H1 (cell line): ENCODE measurements at regions not wholly inside any gene's neighbourhood (a gene's known extent, or its start where the extent isn't known, plus 50 kb on each side); places are given as distances from the start of the nearest gene placed in this dataset.
"Not testable (repeated sequence)": the region's sequence is repeated elsewhere in the genome, so short reads cannot be mapped to it uniquely, and the experiment has no call there.

Experiments used
- CTCF ChIA-PET: fragments of 300-600 bp; sonication (Branson Sonifier 250); formaldehyde crosslinking; loops from one replicate; lab custom pipeline; 2021; ENCODE audit not compliant: partially characterized antibody; lab: Charles Lee
- POLR2A ChIA-PET: fragments of 300-600 bp; sonication (Branson Sonifier 250); formaldehyde crosslinking; loops from one replicate; lab custom pipeline; 2021; ENCODE audit warnings: inconsistent platforms; ENCODE audit not compliant: partially characterized antibody; lab: Charles Lee
- DNase-seq, 2 experiments: peaks; one replicate each; pipeline versions ENCODE4 v3.0.0 to v3.0.0-alpha.2; 2010 to 2022; ENCODE audit warnings: low spot score in 2 of 2, low read depth in 1 of 2, mixed read lengths in 1 of 2
- FAIRE-seq: peaks from 2 replicates; lab custom pipeline; 2011; peaks lifted over from hg19 to GRCh38; lab: Jason Lieb, UNC
- H2AFZ ChIP-seq: 2 replicates; pipeline ENCODE4 v1.8.1; 2012; ENCODE audit warnings: low read length, inconsistent platforms
- H2AK5ac ChIP-seq: 2 replicates; pipeline ENCODE4 v1.6.1; 2013; ENCODE audit warnings: low read depth, low read length
- H2BK120ac ChIP-seq: replicated peaks from 2 replicates; pipeline ENCODE3; 2013; ENCODE audit warnings: low read depth, low read length, inconsistent platforms
- H2BK12ac ChIP-seq: 2 replicates; pipeline ENCODE4 v1.6.1; 2013; ENCODE audit warnings: low read depth, low read length
- H2BK15ac ChIP-seq: 2 replicates; pipeline ENCODE4 v1.6.1; 2013; ENCODE audit warnings: low read length
- H2BK20ac ChIP-seq: 2 replicates; pipeline ENCODE4 v1.6.1; 2013; ENCODE audit warnings: low read length
- H2BK5ac ChIP-seq: 2 replicates; pipeline ENCODE4 v1.6.1; 2013; ENCODE audit warnings: low read depth, low read length
- H3K14ac ChIP-seq: 2 replicates; pipeline ENCODE4 v1.6.1; 2013; ENCODE audit warnings: inconsistent platforms; ENCODE audit not compliant: insufficient read length
- H3K18ac ChIP-seq: 2 replicates; pipeline ENCODE4 v1.6.1; 2013; ENCODE audit warnings: low read length; ENCODE audit errors: extremely low read depth
- H3K23ac ChIP-seq: 2 replicates; pipeline ENCODE4 v1.6.1; 2013; ENCODE audit warnings: inconsistent platforms; ENCODE audit not compliant: insufficient read length
- H3K23me2 ChIP-seq: 2 replicates; pipeline ENCODE4 v1.6.1; 2013; ENCODE audit warnings: low read depth, low read length
- H3K27ac ChIP-seq: 2 replicates; pipeline ENCODE4 v1.6.1; 2011; ENCODE audit warnings: low read depth, low read length, inconsistent platforms
- H3K27me3 ChIP-seq, 4 experiments: replicated peaks in 1 of 4; 1 replicate in 1 of 4; 2 replicates in 3 of 4; pipeline versions ENCODE4 v1.6.1 to v1.8.1; 2011 to 2013; ENCODE audit warnings: low read length in 3 of 4, mild to moderate bottlenecking in 3 of 4, inconsistent platforms in 2 of 4, mixed read lengths in 2 of 4, moderate library complexity in 1 of 4; ENCODE audit not compliant: control insufficient read depth in 3 of 4, insufficient read depth in 3 of 4; ENCODE audit errors: extremely low read depth in 1 of 4
- H3K36me3 ChIP-seq, 4 experiments: 2 replicates each; pipeline versions ENCODE4 v1.6.1 to v1.8.1; 2011 to 2013; ENCODE audit warnings: mild to moderate bottlenecking in 4 of 4, low read length in 3 of 4, moderate library complexity in 2 of 4, control low read depth in 1 of 4, inconsistent platforms in 1 of 4; ENCODE audit not compliant: insufficient read depth in 4 of 4, control insufficient read depth in 2 of 4
- H3K4ac ChIP-seq: replicated peaks from 2 replicates; pipeline ENCODE3; 2013; ENCODE audit warnings: low read length, low read depth, mixed read lengths, inconsistent platforms; ENCODE audit not compliant: insufficient read length
- H3K4me1 ChIP-seq, 4 experiments: replicated peaks in 1 of 4; 1 replicate in 1 of 4; 2 replicates in 3 of 4; pipeline versions ENCODE4 v1.6.1 to v1.8.1; 2011 to 2013; ENCODE audit warnings: low read length in 3 of 4, inconsistent platforms in 2 of 4, mixed read lengths in 1 of 4; ENCODE audit not compliant: insufficient read depth in 4 of 4, control insufficient read depth in 3 of 4
- H3K4me2 ChIP-seq, 2 experiments: 2 replicates each; pipeline versions ENCODE4 v1.6.1 to v1.8.1; 2011 to 2013; ENCODE audit warnings: low read depth in 2 of 2, low read length in 2 of 2, control low read depth in 1 of 2, inconsistent platforms in 1 of 2, mild to moderate bottlenecking in 1 of 2; ENCODE audit not compliant: insufficient read depth in 1 of 2
- H3K4me3 ChIP-seq, 4 experiments: fragments of 200-600, 300-600 bp in 1 of 4; sonication (generic), shearing (Covaris generic), sonication (Bioruptor Twin) in 1 of 4; 2 replicates each; pipeline versions ENCODE4 v1.5.1 to v1.8.1; 2011 to 2016; ENCODE audit warnings: low read length in 4 of 4, low read depth in 3 of 4, control low read depth in 2 of 4, inconsistent platforms in 2 of 4, mild to moderate bottlenecking in 2 of 4, mixed read lengths in 1 of 4, moderate library complexity in 1 of 4; ENCODE audit not compliant: insufficient read depth in 2 of 4; ENCODE audit errors: extremely low read depth in 1 of 4
- H3K56ac ChIP-seq: replicated peaks from 2 replicates; pipeline ENCODE3; 2013; ENCODE audit warnings: low read depth, mild to moderate bottlenecking, mixed read lengths, low read length, inconsistent platforms; ENCODE audit not compliant: insufficient read length
- H3K79me1 ChIP-seq: 2 replicates; pipeline ENCODE4 v1.6.1; 2013; ENCODE audit warnings: low read depth, low read length, control low read depth
- H3K79me2 ChIP-seq, 2 experiments: 2 replicates each; pipeline versions ENCODE4 v1.6.1 to v1.8.1; 2012 to 2013; ENCODE audit warnings: low read length in 2 of 2, mild to moderate bottlenecking in 2 of 2, inconsistent platforms in 1 of 2; ENCODE audit not compliant: insufficient read depth in 2 of 2, control insufficient read depth in 1 of 2
- H3K9ac ChIP-seq, 4 experiments: replicated peaks in 1 of 4; 1 replicate in 1 of 4; 2 replicates in 3 of 4; pipeline versions ENCODE4 v1.6.1 to v1.8.1; 2011 to 2013; ENCODE audit warnings: low read depth in 3 of 4, low read length in 3 of 4, control low read depth in 2 of 4, mild to moderate bottlenecking in 2 of 4, moderate library complexity in 2 of 4, inconsistent platforms in 1 of 4; ENCODE audit errors: extremely low read depth in 1 of 4
- H3K9me3 ChIP-seq, 2 experiments: 2 replicates each; pipeline versions ENCODE4 v1.6.1 to v1.8.1; 2012 to 2013; ENCODE audit warnings: mild to moderate bottlenecking in 2 of 2, moderate library complexity in 2 of 2, control low read depth in 1 of 2, inconsistent platforms in 1 of 2, low read depth in 1 of 2, low read length in 1 of 2, mixed read lengths in 1 of 2; ENCODE audit not compliant: insufficient read depth in 2 of 2
- H4K20me1 ChIP-seq, 2 experiments: replicated peaks in 1 of 2; 2 replicates each; pipeline versions ENCODE3 to v1.8.1; 2011 to 2013; ENCODE audit warnings: inconsistent platforms in 2 of 2, low read length in 2 of 2, mild to moderate bottlenecking in 1 of 2; ENCODE audit not compliant: insufficient read depth in 2 of 2, control insufficient read depth in 1 of 2
- H4K5ac ChIP-seq: 2 replicates; pipeline ENCODE4 v1.6.1; 2013; ENCODE audit warnings: low read length, low read depth, mixed read lengths, inconsistent platforms; ENCODE audit not compliant: insufficient read length
- H4K8ac ChIP-seq: 2 replicates; pipeline ENCODE4 v1.8.0; 2013; ENCODE audit warnings: mild to moderate bottlenecking, moderate library complexity, low read length, inconsistent platforms; ENCODE audit not compliant: insufficient read depth; ENCODE audit errors: extremely low read depth
- H4K91ac ChIP-seq: replicated peaks from 2 replicates; pipeline ENCODE3; 2013; ENCODE audit warnings: low read length, mixed read lengths, inconsistent platforms; ENCODE audit not compliant: insufficient read length
- WGBS, 2 experiments: shearing (Covaris generic) in 1 of 2; methylation state at CpG; one replicate each; pipeline versions ENCODE4 v1.1.6 to v1.1.7; 2013 to 2015; ENCODE audit warnings: low lambda C conversion rate in 2 of 2, mixed read lengths in 2 of 2, inconsistent platforms in 1 of 2, low coverage in 1 of 2, missing lambda C conversion rate in 1 of 2; ENCODE audit not compliant: insufficient replicate concordance in 2 of 2, insufficient coverage in 1 of 2, insufficient read length in 1 of 2; ENCODE audit errors: extremely low coverage in 1 of 2, missing lambda C conversion rate in 1 of 2; 5-methylcytosine and 5-hydroxymethylcytosine counted together

DNA sequence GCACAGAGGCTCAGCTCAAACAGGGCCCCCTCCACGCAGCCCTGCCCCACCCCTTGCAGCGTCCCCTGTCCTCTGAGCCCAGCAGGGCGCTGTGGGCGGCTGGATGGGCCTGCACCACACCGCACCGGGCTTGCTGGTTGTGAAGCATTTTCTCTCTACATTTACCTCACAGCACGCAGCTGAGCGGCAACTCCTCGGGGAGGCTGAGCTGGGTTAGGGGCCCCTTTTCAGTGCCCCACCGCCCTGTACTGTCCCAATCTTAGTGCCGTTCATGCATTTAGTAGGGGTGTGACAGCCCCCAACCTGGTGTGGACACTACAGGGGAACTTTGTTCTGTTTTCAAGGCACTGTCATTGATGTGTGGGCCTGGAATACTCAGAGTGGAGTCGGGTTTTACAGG is 97.7 kb downstream of the TNFRSF13B start:
- H2AK5ac ChIP-seq, H3K14ac ChIP-seq, H3K36me3 ChIP-seq, H4K5ac ChIP-seq, H2AFZ ChIP-seq, H3K27ac ChIP-seq, H4K8ac ChIP-seq, H2BK15ac ChIP-seq, H3K9ac ChIP-seq, DNase-seq, H3K27me3 ChIP-seq, H3K4me1 ChIP-seq, H3K4me3 ChIP-seq, H3K79me2 ChIP-seq, H3K9me3 ChIP-seq, POLR2A ChIA-PET, H2BK12ac ChIP-seq, H3K23me2 ChIP-seq, H3K4ac ChIP-seq, H2BK5ac ChIP-seq, H4K20me1 ChIP-seq, H2BK20ac ChIP-seq, H3K4me2 ChIP-seq, H3K18ac ChIP-seq, H3K23ac ChIP-seq, H2BK120ac ChIP-seq, H3K56ac ChIP-seq, H3K79me1 ChIP-seq, H4K91ac ChIP-seq: not testable (repeated sequence)
- CTCF ChIA-PET, result interaction anchor here (1.2 to 1.5 kb wide), 3 partner anchors 12 to 95 kb away, joined by 3 to 4 read pairs (median 3); no protein-coding TSS in a partner anchor
- FAIRE-seq, result peak; percentile 86
- 83% methylated on average over 9 of the region's 12 CpGs; no CpG with 5 or more reads in 1 of the 2 experiments for WGBS, 2 experiments
